ES-I3 (cell line): ENCODE measurements at regions not wholly inside any gene's neighbourhood (a gene's known extent, or its start where the extent isn't known, plus 50 kb on each side); places are given as distances from the start of the nearest gene placed in this dataset.

Experiments
- H3K36me3 ChIP-seq: 2 replicates; pipeline ENCODE4 v1.6.1; 2013; ENCODE audit warnings: mild to moderate bottlenecking, low read length, control low read depth, moderate library complexity; ENCODE audit not compliant: insufficient read depth
- H3K4me1 ChIP-seq: 2 replicates; pipeline ENCODE4 v1.6.1; 2013; ENCODE audit warnings: mild to moderate bottlenecking, control low read depth, low read length; ENCODE audit not compliant: insufficient read depth
- H3K9ac ChIP-seq: 2 replicates; pipeline ENCODE4 v1.6.1; 2013; ENCODE audit warnings: low read depth, mild to moderate bottlenecking, low read length, moderate library complexity
- H3K9me3 ChIP-seq: 2 replicates; pipeline ENCODE4 v1.6.1; 2013; ENCODE audit warnings: mild to moderate bottlenecking, low read length, moderate library complexity; ENCODE audit not compliant: control insufficient read depth, insufficient read depth

GRCh38 chr16:85344502-85345128, 232.3 kb upstream of the CIBAR2 start:
- no peak overlapping the region for H3K9ac ChIP-seq

GRCh38 chr16:85345129-85345639, 232.9 kb upstream of the CIBAR2 start:
- no peaks in the 10 kb centered on the region for H3K9me3 ChIP-seq
- H3K4me1 ChIP-seq = no peaks in the 10 kb centered on the region
- H3K36me3 ChIP-seq = no peaks in the 10 kb centered on the region
- H3K9ac ChIP-seq = no peak overlapping the region

More at GRCh38 chr16:85344502-85345128, 232.3 kb upstream of the CIBAR2 start:
- Histone ChIP-seq H3K9me3 (no peaks in the 10 kb centered on the region), H3K4me1 (no peaks in the 10 kb centered on the region), H3K36me3 (no peaks in the 10 kb centered on the region)

DNA sequence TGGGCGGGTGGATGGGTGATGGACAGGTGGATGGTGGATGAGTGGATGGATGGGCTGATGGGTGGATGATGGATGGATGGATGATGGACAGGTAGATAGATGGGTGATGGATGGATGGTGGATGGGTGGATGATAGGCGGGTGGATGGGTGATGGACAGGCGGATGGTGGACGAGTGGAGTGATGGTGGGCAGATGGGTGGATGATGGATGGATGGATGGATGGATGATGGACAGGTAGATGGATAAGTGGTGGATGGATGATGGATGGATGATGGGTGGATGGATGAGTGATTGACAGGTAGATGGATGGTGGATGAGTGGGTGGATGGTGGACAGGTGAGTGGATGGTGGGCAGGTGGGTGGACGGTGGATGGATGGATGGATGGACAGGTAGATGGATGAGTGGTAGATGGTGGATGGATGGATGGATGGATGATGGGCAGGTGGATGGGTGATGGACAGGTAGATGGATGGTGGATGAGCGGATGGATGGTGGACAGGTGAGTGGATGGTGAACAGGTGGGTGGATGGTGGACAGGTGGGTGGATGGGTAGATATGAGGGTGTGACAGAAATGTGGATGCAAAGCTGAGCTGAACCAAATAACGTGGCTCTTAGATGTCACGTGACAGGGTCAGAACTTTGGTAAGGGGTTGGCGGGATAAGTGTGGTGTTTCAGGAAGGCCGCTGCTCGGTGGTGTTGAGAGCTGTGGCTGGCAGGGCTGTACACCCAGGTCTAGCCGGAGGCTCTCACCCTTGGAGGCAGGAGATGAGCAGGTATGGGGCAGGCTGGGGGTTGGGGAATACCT, 234.3 kb upstream of the CIBAR2 start:
- H3K36me3 ChIP-seq = no peaks in the 10 kb centered on the region
- H3K9ac ChIP-seq = no peak overlapping the region
- no peaks in the 10 kb centered on the region for H3K9me3 ChIP-seq
- no peaks in the 10 kb centered on the region for H3K4me1 ChIP-seq

- Histone ChIP-seq H3K9me3 (no peaks in the 10 kb centered on the region; the same call in 1 of the 2 replicates), H3K4me1 (no peaks in the 10 kb centered on the region), H3K9ac (no peak overlapping the region), H3K36me3 (no peaks in the 10 kb centered on the region)
Measured at GRCh38 chr16:85347213-85347591, 234.9 kb upstream of the CIBAR2 start.

DNA sequence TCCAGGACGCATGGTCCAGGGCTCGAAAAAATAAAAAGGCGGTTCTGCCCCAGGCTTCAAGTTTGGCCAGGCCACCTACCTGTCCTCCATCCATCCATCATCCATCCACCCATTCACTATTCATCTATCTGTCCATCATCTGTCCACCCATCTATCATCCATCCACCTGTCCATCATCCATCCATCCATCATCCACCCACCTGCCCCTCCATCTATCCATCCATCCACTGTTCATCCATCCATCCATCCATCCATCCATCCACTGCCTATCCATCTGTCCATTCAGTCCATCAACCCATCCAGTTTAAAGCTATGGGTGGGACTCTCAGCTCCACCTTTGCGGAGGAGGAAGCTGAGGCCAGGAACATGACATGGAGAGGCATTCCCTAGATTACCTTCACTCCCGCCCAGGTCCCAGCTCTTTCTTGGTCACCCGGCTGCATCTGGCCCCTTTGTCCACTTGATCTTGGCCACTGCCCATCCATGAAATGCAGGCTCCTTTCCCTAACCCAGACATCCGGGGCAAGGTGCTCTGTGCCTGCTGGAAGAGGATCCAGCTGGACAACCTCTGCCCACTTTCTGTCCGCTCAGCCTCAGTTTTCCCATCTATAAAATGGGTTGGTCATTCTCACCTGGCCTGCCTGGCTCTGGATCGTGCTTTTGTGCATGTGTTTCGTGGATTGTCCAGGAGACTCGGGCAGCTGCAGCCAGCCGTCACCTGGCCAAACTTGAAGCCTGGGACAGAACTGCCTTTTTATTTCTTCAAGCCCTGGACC, 236.0 kb upstream of the CIBAR2 start:
- no peaks in the 10 kb centered on the region for H3K4me1 ChIP-seq
- H3K36me3 ChIP-seq = no peaks in the 10 kb centered on the region
- no peak overlapping the region for H3K9ac ChIP-seq
- H3K9me3 ChIP-seq = no peaks in the 10 kb centered on the region; the same call in 1 of the 2 replicates

DNA sequence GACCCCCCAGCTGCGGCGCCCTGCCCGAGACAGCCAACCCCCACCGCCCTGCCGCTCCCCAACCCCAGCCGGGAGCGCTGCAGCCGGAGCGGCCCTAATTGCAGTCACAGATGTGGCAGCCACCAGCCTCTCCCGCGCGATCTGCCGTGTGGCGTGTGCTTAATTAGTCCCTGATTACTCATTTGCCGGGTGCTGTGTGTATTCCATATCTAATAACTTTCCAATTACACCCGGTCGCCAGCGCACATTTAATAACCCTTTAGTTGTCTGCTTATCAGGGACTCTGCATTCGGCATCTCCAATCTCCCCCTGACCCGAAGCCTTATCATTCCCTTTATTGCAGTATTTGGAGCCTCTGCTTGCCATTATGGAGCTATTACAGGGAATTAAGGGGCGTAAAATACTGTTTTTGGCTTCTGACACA, 236.7 kb upstream of the CIBAR2 start:
- no peak overlapping the region for H3K9ac ChIP-seq
- no peaks in the 10 kb centered on the region; the same call in 1 of the 2 replicates for H3K9me3 ChIP-seq
- H3K36me3 ChIP-seq = no peaks in the 10 kb centered on the region
- no peaks in the 10 kb centered on the region for H3K4me1 ChIP-seq

DNA sequence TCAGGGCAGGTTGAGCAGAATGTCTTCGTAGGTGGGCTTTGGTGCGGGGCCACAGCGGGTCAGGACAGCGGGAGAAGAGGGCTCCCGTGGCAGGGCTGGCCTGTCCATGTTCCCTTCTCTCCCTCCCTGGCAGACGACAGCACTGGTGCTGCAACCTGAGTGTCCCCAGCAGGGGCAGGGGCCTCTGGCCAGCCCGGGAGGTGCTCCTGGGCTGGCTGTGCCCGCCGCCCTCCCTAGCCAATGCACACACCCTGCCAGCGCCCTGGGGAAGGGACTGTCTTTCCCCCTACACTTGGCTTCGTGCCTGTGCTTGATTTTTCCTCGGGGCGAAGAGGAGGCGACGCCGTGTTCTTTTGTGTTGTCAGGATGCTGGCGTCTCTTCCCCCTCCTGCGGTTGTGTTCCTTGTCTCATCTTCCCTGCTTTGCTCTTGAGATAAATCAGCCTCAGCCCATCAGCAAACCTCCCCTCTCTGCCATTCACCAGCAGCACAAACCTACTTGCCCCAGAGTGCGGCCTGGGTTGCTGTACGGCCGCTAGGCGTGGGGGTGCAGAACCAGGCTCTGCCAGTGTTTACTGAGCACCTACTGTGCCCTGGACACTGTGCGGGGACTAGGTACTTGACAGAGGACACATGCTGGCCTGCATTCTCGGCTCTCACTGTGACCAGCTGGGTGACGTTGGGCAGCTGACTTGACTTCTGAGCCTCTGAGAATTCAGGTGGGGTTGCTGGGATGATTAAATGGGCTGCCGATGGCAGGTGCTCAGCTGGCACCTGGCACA, 237.3 kb upstream of the CIBAR2 start:
- H3K36me3 ChIP-seq = no peaks in the 10 kb centered on the region
- no peaks in the 10 kb centered on the region for H3K4me1 ChIP-seq
- no peaks in the 10 kb centered on the region; the same call in 1 of the 2 replicates for H3K9me3 ChIP-seq
- no peak overlapping the region for H3K9ac ChIP-seq

- no peaks in the 10 kb centered on the region for H3K4me1 ChIP-seq
- no peaks in the 10 kb centered on the region for H3K36me3 ChIP-seq
- no peak overlapping the region for H3K9ac ChIP-seq
Measured at GRCh38 chr16:85350146-85350728, 238.0 kb upstream of the CIBAR2 start.

GRCh38 chr16:85350973-85351372, 238.7 kb upstream of the CIBAR2 start:
- Histone ChIP-seq H3K9ac (no peak overlapping the region), H3K4me1 (no peaks in the 10 kb centered on the region), H3K9me3 (no peaks in the 10 kb centered on the region; the same call in 1 of the 2 replicates), H3K36me3 (no peaks in the 10 kb centered on the region)

More at GRCh38 chr16:85350146-85350728, 238.0 kb upstream of the CIBAR2 start:
- H3K9me3 ChIP-seq = no peaks in the 10 kb centered on the region; the same call in 1 of the 2 replicates

DNA sequence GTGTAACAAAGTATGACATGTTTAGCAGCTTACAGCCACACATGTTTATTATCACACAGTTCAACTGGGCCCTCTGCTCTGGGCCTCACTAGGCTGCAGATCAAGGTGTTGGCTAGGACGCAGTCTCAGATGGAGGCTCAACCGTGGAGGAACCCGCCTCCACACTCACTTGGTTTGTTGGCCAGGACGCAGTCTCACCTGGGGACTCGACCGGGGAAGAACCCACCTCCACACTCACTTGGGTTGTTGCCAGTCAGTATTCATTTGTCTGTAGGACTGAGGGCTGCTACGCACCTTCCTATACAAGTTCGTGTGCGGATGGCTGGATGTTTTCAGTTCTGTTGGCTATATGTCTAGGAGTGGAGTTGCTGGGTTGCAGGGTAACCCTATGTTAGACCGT, 240.7 kb upstream of the CIBAR2 start:
- no peaks in the 10 kb centered on the region for H3K36me3 ChIP-seq
- no peak overlapping the region for H3K9ac ChIP-seq
- H3K9me3 ChIP-seq = no peaks in the 10 kb centered on the region; the same call in 1 of the 2 replicates
- no peaks in the 10 kb centered on the region for H3K4me1 ChIP-seq

GRCh38 chr16:85353839-85354685, 241.8 kb upstream of the CIBAR2 start:
- Histone ChIP-seq H3K9ac (no peak overlapping the region), H3K4me1 (no peaks in the 10 kb centered on the region), H3K36me3 (no peaks in the 10 kb centered on the region), H3K9me3 (no peaks in the 10 kb centered on the region; the same call in 1 of the 2 replicates)

- Histone ChIP-seq H3K36me3 (no peaks in the 10 kb centered on the region), H3K4me1 (no peaks in the 10 kb centered on the region), H3K9ac (no peak overlapping the region), H3K9me3 (no peaks in the 10 kb centered on the region; the same call in 1 of the 2 replicates)
Measured at GRCh38 chr16:85354686-85355514, 242.6 kb upstream of the CIBAR2 start.
